ENCODE measurements at regions not wholly inside any gene's neighbourhood (a gene's known extent, or its start where the extent isn't known, plus 50 kb on each side); places are given as distances from the start of the nearest gene placed in this dataset.

- no peak for DNase-seq (ENCODE audit: low read depth in 3 of 3)
These were observed 273.2 kb downstream of the CDC5L start for GRCh38 chr6:44660561-44661220.

DNA sequence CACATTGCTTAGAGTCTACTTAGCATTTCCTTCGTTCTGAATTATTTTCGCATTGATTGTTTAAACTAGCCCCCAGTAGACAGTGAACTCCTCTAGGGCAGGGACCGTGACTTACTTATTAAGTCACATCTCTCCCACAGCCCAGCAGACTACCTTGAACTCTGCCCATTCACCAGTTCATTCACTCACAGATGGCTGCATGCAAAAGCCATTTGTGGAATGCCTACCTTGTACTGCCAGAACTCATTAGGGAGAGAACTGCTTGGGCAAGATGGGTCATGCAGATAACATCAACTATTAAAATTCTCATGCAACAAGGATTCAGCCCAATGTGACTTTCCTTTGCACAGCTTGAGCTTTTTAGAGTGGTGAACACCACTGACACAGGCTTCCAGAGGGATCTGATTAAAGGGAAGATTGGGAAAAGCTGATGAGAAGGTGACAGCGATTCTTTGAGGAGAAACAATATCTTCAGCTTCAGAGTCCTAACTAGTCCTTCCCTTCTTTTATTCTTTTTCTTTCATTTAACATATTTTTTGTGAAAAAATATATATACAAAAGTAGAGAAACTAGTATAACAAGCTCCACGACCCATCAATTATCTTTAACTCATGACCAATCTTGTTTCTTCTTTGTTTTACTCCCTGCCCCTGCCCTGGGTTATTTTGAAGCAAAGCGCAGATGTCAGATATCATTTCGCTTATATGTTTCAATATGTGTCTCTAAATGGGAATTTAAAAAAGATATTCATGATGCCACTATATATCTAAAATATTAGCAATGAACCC is 273.9 kb downstream of the CDC5L start:
- no peak for DNase-seq (ENCODE audit: low read depth in 3 of 3)

- DNase-seq (ENCODE audit: low read depth in 3 of 3) = no peak
These were observed 275.1 kb downstream of the CDC5L start for GRCh38 chr6:44662461-44663121.

GRCh38 chr6:44663860-44664634 is 276.5 kb downstream of the CDC5L start:
- DNase-seq (ENCODE audit: low read depth in 3 of 3) = no peak

DNA sequence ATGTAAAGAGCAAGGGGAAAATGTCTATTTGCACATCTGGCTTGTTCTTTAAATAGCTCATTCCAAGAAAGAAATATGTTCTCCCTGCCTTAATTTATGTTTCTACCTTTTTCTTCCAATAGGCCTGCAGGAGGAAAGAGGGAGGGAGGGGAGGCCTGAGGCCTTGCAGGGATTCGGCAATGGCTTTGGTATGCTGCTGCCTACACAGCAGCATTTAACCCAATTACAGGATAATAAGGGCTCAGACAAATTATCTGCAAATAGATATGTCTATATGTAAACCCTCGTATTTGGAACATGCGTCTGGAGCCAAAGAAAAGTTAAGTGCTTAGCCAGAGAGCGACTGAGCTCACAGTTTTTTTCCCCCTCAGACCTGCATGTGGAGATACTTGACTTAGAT is 277.2 kb downstream of the CDC5L start:
- DNase-seq (ENCODE audit: low read depth in 3 of 3) = no peak

DNA sequence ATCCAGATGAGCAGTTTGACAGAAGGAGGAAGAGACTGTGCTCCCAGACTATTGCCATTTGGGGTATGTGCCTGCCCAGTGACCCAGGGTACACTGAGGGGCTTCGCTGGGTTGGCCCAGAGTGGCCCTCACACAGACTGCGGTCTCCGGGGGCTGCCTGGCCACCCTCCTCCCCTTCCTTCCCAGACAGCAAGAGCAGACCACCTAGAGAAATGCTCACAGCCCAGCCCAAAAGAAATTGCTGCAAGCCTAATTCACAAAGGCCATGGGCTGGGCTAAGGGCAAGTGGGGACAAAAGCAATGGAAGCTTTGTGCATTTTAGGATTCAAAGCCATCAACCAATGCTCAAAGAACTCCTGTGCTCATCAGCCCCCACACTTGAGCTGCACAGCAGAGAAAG is 277.6 kb downstream of the CDC5L start:
- DNase-seq (ENCODE audit: low read depth in 3 of 3) = no peak

- DNase-seq (ENCODE audit: low read depth in 3 of 3) = no peak
These were observed 278.2 kb downstream of the CDC5L start for GRCh38 chr6:44665683-44666082.

GRCh38 chr6:44666324-44666723 is 278.8 kb downstream of the CDC5L start:
- DNase-seq (ENCODE audit: low read depth in 3 of 3) = no peak

DNA sequence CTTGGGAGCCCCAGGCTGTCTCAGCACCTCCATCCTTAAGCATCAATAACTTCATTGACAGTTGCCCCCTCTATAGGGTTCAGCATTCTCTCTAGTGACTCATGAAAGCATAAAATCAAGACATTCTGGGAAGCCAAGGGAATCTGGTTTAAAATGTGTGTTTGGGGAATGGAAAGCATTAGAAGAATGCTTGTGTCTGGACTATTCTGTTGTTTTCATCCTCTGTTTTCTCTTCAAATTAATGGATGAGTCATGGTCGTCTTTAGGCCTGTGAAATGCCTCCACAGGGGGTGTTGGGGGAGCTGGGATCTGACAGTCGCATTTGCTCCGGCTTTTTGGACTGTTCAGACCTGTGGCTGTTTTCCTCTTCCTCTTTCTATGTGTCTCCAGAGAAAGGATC is 279.7 kb downstream of the CDC5L start:
- DNase-seq (ENCODE audit: low read depth in 3 of 3) = no peak

DNA sequence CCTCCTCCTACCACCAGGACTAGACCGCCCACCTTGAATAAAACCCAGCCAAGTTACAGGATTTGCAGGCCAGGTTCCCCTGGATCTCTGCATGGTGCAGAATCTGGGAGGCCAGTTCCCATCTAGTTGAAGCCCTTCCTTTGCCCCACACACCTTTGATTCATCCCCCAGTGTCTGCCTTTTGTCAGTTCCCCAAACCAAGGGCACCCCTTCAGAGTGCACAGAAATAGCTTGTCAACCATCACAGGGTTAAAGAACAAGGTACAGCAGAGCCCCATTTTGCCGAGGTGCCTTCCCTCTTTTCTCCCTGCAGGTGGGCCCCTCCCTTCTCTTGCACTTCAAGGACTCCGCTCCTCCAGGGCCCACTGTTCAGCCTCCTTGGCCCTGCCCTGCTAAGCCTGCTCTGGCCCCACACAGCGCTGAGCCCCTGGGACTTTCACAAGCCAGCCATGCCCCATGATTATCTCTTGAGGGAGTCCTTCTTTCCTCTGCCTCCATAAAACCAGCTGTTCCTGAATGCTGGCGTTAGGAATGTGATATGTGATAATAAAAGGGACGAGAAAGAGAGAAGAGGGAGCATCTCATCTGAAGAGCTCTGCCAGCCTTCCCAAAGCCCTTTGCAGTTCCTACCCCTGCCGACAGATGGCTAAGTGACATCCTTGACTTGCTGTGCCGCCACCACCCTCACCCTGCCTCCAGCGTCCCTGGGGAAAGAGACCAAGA is 280.3 kb downstream of the CDC5L start:
- DNase-seq (ENCODE audit: low read depth in 3 of 3) = peak in 1 of 3 donors; percentile 17

DNA sequence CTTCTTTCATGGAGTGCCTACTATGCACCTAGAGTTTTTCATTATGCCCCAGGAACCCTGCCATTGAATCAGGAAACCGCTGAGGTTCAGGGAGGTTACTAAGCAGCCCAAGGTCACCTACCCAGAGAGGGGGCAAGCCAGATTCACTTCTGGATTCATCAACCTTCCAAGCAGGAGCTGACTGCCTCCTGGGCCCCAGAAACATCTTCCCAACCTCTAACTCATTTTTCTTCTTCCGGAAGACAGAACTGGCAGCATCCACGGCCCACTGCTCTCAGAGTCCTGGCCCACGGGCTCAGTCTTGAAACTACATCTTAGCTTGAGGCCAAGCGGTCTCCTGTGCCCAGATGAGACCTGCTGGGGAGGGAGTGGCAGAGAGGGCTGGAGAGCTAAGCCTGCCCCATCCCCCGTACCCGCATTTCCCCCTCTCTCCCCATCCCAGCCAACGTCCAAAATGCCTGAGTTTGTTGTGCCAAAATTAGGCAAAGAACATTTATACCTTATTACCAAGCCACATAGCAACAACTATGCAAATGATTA is 281.0 kb downstream of the CDC5L start:
- no peak for DNase-seq (ENCODE audit: low read depth in 3 of 3)

DNA sequence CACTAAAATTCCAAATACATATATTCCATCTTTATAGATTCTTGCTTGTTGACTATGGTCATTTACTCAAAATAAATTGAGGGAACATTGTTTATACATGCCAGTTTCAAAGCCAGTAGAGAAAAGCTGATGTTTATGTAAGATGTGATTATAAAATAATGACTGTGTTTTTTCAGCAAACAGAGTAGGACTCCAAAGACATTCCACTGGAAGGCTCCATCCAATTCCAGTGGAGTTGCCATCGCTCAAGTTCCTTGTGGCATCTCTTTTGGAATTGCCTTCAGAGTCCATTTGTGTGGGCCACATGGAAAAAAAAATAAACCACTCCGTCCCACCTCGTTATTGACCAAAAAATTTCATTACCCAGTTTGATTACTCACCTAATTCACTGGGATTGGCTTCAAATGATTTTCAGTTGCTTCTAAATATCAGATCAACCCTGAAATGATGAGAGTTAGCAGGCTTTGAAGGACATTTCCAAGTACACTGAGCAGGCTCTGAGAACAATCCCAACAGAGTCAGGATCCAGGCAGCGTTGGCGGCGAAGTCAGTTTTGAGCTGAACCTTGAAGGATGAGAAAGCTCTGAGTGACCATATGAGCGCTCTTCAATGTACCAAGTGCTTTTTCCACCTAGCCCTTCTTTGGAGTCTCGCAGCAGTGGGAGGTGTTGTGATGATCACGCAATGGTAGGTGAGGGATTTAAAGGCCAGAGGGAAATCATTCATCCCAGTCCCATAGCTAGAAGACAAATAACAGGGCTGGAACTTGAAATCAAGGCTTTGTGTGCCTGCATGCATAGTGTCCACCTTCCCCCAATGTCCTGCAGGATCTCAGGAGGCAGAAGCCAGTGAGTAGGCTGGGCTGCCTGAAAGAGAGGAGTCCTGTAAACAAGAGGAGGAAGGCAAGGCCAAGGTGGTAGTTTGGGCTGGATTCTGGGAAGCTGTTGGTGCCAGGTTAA is 281.7 kb downstream of the CDC5L start:
- no peak for DNase-seq (ENCODE audit: low read depth in 3 of 3)

DNA sequence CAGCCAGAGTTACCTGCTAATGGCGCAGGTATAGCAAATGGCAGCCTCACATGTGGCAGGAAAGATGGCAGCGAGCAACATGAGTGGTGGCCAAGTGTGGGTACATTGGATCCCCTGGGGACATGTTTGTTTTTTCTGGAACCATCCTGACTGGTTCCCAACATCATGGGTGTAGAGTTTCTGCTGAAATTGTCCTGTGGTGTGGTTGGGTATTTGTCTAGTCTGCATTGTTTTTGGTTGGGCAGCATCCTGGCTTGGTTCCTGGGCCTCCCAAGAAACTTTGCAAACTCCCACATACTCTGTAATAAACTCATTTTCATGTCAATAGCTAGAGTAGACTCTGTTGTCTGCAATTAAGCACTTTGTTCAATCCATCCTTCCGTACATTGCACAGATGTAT is 282.6 kb downstream of the CDC5L start:
- no peak for DNase-seq (ENCODE audit: low read depth in 3 of 3)

DNA sequence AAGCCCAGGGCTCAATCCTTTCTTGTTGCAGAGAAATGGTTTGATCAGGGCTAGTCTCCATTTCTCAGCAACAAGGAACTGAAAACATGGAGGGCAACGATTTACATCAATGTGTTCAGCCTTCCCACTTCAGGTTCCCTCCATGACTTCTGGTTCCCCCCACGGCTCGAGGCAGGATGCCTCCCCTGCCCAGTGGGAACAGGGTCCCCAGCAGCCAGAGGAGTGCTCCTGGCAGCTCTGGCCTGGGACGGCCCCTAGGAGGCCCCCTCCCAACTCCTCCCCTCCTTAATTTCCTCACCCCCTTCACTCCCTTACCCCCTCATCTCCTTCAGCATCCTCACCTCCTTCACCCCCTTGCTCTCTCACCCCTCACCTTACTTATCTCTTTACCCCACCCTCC is 283.8 kb downstream of the CDC5L start:
- DNase-seq (ENCODE audit: low read depth in 3 of 3) = no peak

DNA sequence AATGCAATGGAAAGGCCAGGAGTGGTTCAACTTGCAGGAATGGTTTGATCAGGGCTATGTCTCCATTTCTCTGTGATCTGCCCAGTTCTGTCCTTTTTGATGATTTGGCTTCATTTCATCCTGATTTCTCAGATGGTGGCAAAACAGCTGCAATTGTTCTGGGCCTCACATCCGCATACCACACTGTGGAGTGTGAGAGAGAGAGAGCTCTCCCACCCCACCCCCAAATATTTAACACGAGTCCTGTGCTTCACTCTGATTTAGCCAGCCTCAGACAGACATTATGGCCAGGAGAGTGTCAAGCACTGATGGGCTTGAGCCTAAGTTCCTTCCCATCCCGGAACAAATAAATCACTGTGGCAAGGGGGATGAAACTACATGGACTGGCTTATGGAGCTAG is 284.6 kb downstream of the CDC5L start:
- DNase-seq (ENCODE audit: low read depth in 3 of 3) = no peak

DNA sequence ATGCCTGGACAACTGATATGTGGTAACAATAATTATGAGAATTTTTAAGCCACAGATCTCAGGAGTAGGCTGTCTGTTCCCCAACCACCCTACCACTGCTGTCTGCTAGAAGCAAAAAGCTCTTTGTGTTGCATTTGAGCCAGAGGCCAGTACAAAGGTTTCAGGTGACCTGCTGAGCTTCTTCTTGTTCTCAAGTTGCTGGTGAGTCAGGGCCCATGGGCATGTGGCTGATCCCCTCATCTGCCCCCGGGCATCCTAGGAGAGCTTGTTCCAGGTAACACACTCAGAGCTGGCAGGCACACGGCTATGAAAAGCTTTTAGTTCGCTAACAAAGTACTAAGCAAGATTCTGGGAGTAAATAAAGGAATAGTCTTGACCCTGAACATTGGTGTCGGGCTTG is 285.3 kb downstream of the CDC5L start:
- DNase-seq (ENCODE audit: low read depth in 3 of 3) = no peak

- no peak for DNase-seq (ENCODE audit: low read depth in 3 of 3)
These were observed 287.0 kb downstream of the CDC5L start for GRCh38 chr6:44674226-44675155.

DNA sequence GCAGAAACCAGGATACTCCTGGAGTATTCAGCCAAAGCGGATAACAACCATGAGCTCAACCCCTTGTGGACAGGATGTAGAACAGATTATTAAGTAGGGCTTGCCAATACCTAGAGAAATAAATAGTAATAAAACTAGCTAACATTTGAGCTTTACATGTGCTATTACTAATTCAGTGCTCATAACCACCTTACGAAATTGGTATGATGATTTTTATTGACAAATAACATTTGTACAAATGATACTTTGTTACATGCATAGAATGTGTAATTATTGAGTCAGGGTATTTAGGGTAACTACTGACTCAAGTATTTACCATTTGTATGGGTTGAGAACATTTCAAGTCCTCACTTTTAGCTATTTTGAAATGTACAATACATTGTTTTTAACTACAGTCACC is 287.9 kb downstream of the CDC5L start:
- DNase-seq (ENCODE audit: low read depth in 3 of 3) = no peak

- no peak for DNase-seq (ENCODE audit: low read depth in 3 of 3)
These were observed 288.8 kb downstream of the CDC5L start for GRCh38 chr6:44676246-44676790.
